ENCODE measurements at regions not wholly inside any gene's neighbourhood (a gene's known extent, or its start where the extent isn't known, plus 50 kb on each side); places are given as distances from the start of the nearest gene placed in this dataset.

- Histone ChIP-seq H3K4me3 (ENCODE audit: low read depth in 2 of 2, low read length in 2 of 2) (no peak overlapping the region), H3K27me3 (ENCODE audit: control insufficient read depth, insufficient read depth, low read length) (no peaks in the 10 kb centered on the region), H3K27ac (ENCODE audit: low read length) (no peak overlapping the region), H3K9me3 (ENCODE audit: control insufficient read depth, insufficient read depth, low read depth, low read length) (no peaks in the 10 kb centered on the region), H3K4me1 (ENCODE audit: control insufficient read depth, insufficient read depth, low read length) (no peaks in the 10 kb centered on the region), H3K36me3 (ENCODE audit: control insufficient read depth, insufficient read depth, low read length) (no peaks in the 10 kb centered on the region)
- ATAC-seq: no peak
- TF ChIP-seq SIN3A (IDR thresholded peaks at IDR 0.05; ENCODE audit: borderline replicate concordance, insufficient read depth, low read depth, low read length) (no peak), TCF7L2 (IDR thresholded peaks at IDR 0.05; ENCODE audit: low read depth, low read length) (no peak), CTCF (IDR thresholded peaks at IDR 0.05) (no peak), REST (IDR thresholded peaks at IDR 0.05; ENCODE audit: insufficient read depth in 1 of 2, low read depth in 2 of 2, low read length in 1 of 2) (no peak), POLR2AphosphoS5 (IDR thresholded peaks at IDR 0.05; ENCODE audit: low read depth, low read length) (no peak)
- intact Hi-C loops (cut with micrococcal nuclease; ENCODE audit: unreplicated experiment) (no loop called here), in situ Hi-C loops (cut with HindIII; ENCODE audit: low pct_unique_long_range_greater_than_20kb, low sequenced_read_pairs) (no loop called here)
- no peak for DNase-seq (ENCODE audit: low read depth, low spot score)
- ChIA-PET POLR2A (no interaction called here), CTCF (no interaction called here)
- no TSS peak for BruUV-seq (replicated peaks)
These were observed 116.5 kb upstream of the RBPJ start for GRCh38 chr4:26204249-26204825.

- ATAC-seq: no peak
- CTCF ChIA-PET: no interaction called here
These were observed 115.9 kb upstream of the RBPJ start for GRCh38 chr4:26204911-26205370.

More at GRCh38 chr4:26204911-26205370, 115.9 kb upstream of the RBPJ start:
- BruUV-seq (replicated peaks): no TSS peak
- DNase-seq (ENCODE audit: low read depth, low spot score): no peak
- no peaks in the 10 kb centered on the region for H3K36me3 ChIP-seq (ENCODE audit: control insufficient read depth, insufficient read depth, low read length)
- POLR2A ChIA-PET: no interaction called here
- no peaks in the 10 kb centered on the region for H3K4me1 ChIP-seq (ENCODE audit: control insufficient read depth, insufficient read depth, low read length)
- H3K27ac ChIP-seq (ENCODE audit: low read length): no peak overlapping the region
- TF ChIP-seq TCF7L2 (IDR thresholded peaks at IDR 0.05; ENCODE audit: low read depth, low read length) (no peak), POLR2AphosphoS5 (IDR thresholded peaks at IDR 0.05; ENCODE audit: low read depth, low read length) (no peak), REST (IDR thresholded peaks at IDR 0.05; ENCODE audit: insufficient read depth in 1 of 2, low read depth in 2 of 2, low read length in 1 of 2) (no peak), CTCF (IDR thresholded peaks at IDR 0.05) (no peak), SIN3A (IDR thresholded peaks at IDR 0.05; ENCODE audit: borderline replicate concordance, insufficient read depth, low read depth, low read length) (no peak)
- H3K9me3 ChIP-seq (ENCODE audit: control insufficient read depth, insufficient read depth, low read depth, low read length): no peaks in the 10 kb centered on the region
- in situ Hi-C loops (cut with HindIII; ENCODE audit: low pct_unique_long_range_greater_than_20kb, low sequenced_read_pairs) (no loop called here), intact Hi-C loops (cut with micrococcal nuclease; ENCODE audit: unreplicated experiment) (no loop called here)
- H3K4me3 ChIP-seq (ENCODE audit: low read depth in 2 of 2, low read length in 2 of 2): no peak overlapping the region
- H3K27me3 ChIP-seq (ENCODE audit: control insufficient read depth, insufficient read depth, low read length): no peaks in the 10 kb centered on the region

Data from Panc1 (cell line).